ENCODE measurements at regions not wholly inside any gene's neighbourhood (a gene's known extent, or its start where the extent isn't known, plus 50 kb on each side); places are given as distances from the start of the nearest gene placed in this dataset.

DNA sequence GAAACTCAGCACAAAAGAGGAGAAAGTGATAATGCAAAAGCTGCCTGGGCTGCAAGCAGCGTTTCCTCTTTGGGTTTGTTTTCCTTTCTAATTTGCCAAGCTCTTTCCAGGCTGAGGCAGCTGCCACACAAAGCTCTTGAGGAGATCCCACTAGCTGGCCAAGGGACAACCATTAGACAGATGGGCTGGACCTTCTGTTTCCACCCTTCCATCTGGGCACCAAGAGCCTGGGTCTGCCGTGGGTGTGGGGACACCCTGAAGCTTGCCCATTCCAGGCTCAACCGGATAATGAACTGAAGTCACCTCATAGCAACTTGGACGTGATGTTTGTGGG, 194.6 kb upstream of the C1QTNF7 start:
- TF ChIP-seq YY1 (IDR thresholded peaks at IDR 0.05; ENCODE audit: low read depth) (no peak), RAD21 (IDR thresholded peaks at IDR 0.05; ENCODE audit: low read depth) (no peak), TAF1 (IDR thresholded peaks at IDR 0.05; ENCODE audit: low read depth) (no peak), TCF12 (IDR thresholded peaks at IDR 0.05; ENCODE audit: low read depth) (no peak)

DNA sequence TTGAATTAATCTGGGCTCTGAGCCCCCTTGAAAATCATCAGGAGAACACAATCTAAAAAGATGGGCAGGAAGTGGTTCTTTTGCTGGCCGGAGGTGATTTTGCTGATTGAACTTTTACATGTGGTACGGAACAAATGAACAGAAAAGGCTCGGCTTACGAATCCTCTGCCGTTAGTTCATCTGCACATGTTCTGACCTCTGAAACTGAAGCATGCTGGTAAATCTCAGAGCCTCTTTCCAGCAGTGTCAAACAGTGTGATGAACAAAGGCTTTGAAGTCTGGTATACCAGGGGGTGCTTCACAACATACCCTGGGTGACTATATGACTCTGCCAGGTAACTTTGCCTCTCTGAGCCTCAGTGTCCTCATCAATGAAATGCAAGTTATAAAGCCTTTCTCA, 194.2 kb upstream of the C1QTNF7 start:
- TF ChIP-seq YY1 (IDR thresholded peaks at IDR 0.05; ENCODE audit: low read depth) (no peak), TAF1 (IDR thresholded peaks at IDR 0.05; ENCODE audit: low read depth) (no peak), TEAD4 (IDR thresholded peaks at IDR 0.05) (no peak), FOXM1 (IDR thresholded peaks at IDR 0.05; ENCODE audit: borderline replicate concordance, low read depth) (no peak), TCF12 (IDR thresholded peaks at IDR 0.05; ENCODE audit: low read depth) (no peak), EP300 (IDR thresholded peaks at IDR 0.05; ENCODE audit: borderline replicate concordance) (no peak), RAD21 (IDR thresholded peaks at IDR 0.05; ENCODE audit: low read depth) (no peak)
- TF ChIP-seq, protein P1, sequence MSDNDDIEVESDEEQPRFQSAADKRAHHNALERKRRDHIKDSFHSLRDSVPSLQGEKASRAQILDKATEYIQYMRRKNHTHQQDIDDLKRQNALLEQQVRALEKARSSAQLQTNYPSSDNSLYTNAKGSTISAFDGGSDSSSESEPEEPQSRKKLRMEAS (IDR thresholded peaks at IDR 0.05), result no peak

DNA sequence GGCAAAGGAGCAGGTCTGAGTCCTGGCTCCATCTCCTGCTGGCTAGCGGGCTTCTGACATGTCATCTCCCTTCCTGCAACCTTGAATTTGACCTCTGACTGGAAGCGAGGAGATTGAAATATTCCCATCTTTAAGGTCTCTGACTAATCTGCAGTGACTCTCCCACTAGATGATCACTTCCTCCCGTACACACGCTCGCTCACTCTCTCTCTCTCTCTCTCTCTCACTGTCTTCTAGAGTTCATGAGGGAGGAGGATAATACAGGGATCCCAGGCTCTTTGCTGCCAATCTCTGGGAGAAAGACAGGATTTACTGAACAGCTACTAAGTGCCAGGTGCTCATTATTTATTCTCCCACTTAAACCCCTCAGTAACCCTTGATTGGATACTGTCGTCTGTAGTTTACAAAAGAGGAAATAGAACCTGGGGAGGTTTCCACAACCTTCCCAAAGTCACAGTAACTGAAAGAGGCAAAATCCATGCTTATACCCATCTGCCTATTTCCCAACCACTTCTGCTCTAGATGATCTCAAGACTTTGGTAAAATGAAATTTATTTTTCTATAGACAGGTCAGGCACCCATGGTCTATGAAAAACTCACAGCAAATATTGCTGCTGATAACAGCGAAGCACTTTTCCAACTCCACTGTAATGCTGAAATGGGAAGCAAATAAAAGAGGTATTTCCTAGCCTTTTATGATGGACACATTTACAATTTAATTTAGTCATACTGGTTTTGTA, 193.5 kb upstream of the C1QTNF7 start:
- TF ChIP-seq, protein P2, sequence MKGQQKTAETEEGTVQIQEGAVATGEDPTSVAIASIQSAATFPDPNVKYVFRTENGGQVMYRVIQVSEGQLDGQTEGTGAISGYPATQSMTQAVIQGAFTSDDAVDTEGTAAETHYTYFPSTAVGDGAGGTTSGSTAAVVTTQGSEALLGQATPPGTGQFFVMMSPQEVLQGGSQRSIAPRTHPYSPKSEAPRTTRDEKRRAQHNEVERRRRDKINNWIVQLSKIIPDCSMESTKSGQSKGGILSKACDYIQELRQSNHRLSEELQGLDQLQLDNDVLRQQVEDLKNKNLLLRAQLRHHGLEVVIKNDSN (IDR thresholded peaks at IDR 0.05), result no peak
- TF ChIP-seq, protein P1 (IDR thresholded peaks at IDR 0.05), result no peak
- TF ChIP-seq NFIC (IDR thresholded peaks at IDR 0.05), result no peak
- TF ChIP-seq YY1 (IDR thresholded peaks at IDR 0.05; ENCODE audit: low read depth), result no peak
- no peak for TF ChIP-seq TAF1 (IDR thresholded peaks at IDR 0.05; ENCODE audit: low read depth)
- TF ChIP-seq CREB1 (IDR thresholded peaks at IDR 0.05; ENCODE audit: low read depth), result no peak
- no peak for TF ChIP-seq ZBTB7A (IDR thresholded peaks at IDR 0.05; ENCODE audit: low read depth)
- TF ChIP-seq EP300 (IDR thresholded peaks at IDR 0.05; ENCODE audit: borderline replicate concordance), result no peak
- no peak for TF ChIP-seq FOXM1 (IDR thresholded peaks at IDR 0.05; ENCODE audit: borderline replicate concordance, low read depth)
- TF ChIP-seq CEBPB (IDR thresholded peaks at IDR 0.05), result no peak
- TF ChIP-seq RAD21 (IDR thresholded peaks at IDR 0.05; ENCODE audit: low read depth), result no peak
- TF ChIP-seq, protein P3, sequence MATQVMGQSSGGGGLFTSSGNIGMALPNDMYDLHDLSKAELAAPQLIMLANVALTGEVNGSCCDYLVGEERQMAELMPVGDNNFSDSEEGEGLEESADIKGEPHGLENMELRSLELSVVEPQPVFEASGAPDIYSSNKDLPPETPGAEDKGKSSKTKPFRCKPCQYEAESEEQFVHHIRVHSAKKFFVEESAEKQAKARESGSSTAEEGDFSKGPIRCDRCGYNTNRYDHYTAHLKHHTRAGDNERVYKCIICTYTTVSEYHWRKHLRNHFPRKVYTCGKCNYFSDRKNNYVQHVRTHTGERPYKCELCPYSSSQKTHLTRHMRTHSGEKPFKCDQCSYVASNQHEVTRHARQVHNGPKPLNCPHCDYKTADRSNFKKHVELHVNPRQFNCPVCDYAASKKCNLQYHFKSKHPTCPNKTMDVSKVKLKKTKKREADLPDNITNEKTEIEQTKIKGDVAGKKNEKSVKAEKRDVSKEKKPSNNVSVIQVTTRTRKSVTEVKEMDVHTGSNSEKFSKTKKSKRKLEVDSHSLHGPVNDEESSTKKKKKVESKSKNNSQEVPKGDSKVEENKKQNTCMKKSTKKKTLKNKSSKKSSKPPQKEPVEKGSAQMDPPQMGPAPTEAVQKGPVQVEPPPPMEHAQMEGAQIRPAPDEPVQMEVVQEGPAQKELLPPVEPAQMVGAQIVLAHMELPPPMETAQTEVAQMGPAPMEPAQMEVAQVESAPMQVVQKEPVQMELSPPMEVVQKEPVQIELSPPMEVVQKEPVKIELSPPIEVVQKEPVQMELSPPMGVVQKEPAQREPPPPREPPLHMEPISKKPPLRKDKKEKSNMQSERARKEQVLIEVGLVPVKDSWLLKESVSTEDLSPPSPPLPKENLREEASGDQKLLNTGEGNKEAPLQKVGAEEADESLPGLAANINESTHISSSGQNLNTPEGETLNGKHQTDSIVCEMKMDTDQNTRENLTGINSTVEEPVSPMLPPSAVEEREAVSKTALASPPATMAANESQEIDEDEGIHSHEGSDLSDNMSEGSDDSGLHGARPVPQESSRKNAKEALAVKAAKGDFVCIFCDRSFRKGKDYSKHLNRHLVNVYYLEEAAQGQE (IDR thresholded peaks at IDR 0.05; ENCODE audit: low read depth), result no peak
- TF ChIP-seq TEAD4 (IDR thresholded peaks at IDR 0.05), result no peak

DNA sequence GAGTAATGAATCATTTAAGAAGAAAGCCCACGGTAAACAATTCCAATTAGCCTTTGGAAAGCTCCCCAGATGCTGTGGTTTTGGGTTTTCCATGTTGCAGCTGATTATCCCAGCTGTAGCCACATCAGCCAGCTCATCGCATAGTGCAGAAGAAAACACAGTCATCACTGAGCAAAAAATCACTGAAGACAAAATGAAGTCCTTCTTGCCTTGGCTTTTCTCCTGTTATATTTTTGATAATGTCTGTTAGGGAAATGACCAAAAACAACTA, 193.0 kb upstream of the C1QTNF7 start:
- TF ChIP-seq, protein P1 (IDR thresholded peaks at IDR 0.05), result no peak
- TF ChIP-seq EP300 (IDR thresholded peaks at IDR 0.05; ENCODE audit: borderline replicate concordance) (no peak), YY1 (IDR thresholded peaks at IDR 0.05; ENCODE audit: low read depth) (no peak), ZBTB7A (IDR thresholded peaks at IDR 0.05; ENCODE audit: low read depth) (no peak), CEBPB (IDR thresholded peaks at IDR 0.05) (no peak), CREB1 (IDR thresholded peaks at IDR 0.05; ENCODE audit: low read depth) (no peak), RAD21 (IDR thresholded peaks at IDR 0.05; ENCODE audit: low read depth) (no peak), TCF12 (IDR thresholded peaks at IDR 0.05; ENCODE audit: low read depth) (no peak), TAF1 (IDR thresholded peaks at IDR 0.05; ENCODE audit: low read depth) (no peak), EGR1 (IDR thresholded peaks at IDR 0.05) (no peak), NFIC (IDR thresholded peaks at IDR 0.05) (no peak), FOXM1 (IDR thresholded peaks at IDR 0.05; ENCODE audit: borderline replicate concordance, low read depth) (no peak), TEAD4 (IDR thresholded peaks at IDR 0.05) (no peak)
- TF ChIP-seq, protein P2 (IDR thresholded peaks at IDR 0.05), result no peak
- TF ChIP-seq, protein P3 (IDR thresholded peaks at IDR 0.05; ENCODE audit: low read depth), result no peak

DNA sequence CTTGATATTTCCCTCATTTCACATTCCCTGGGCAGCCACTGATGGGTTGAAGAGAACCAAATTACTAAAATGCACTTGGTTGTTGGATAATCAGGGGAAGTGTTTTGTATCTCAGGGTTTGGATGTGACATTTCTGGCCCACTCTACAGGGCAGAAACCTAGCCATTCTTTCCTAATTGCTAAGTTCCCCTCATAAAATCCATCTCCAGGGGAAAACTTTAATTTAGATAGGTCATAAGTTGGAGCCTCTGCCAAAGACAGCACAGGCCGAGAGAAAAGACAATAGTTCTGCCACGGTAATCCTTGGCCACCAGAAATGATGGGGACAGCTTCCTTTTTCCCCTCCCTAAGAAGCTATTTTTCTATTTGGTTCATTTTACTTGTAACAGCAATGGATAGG, 192.7 kb upstream of the C1QTNF7 start:
- TF ChIP-seq, protein P2 (IDR thresholded peaks at IDR 0.05), result no peak
- TF ChIP-seq ZBTB7A (IDR thresholded peaks at IDR 0.05; ENCODE audit: low read depth) (no peak), EGR1 (IDR thresholded peaks at IDR 0.05) (no peak), EP300 (IDR thresholded peaks at IDR 0.05; ENCODE audit: borderline replicate concordance) (no peak), CEBPB (IDR thresholded peaks at IDR 0.05) (no peak), NFIC (IDR thresholded peaks at IDR 0.05) (no peak), YY1 (IDR thresholded peaks at IDR 0.05; ENCODE audit: low read depth) (no peak), FOXM1 (IDR thresholded peaks at IDR 0.05; ENCODE audit: borderline replicate concordance, low read depth) (no peak), TAF1 (IDR thresholded peaks at IDR 0.05; ENCODE audit: low read depth) (no peak), TEAD4 (IDR thresholded peaks at IDR 0.05) (no peak), CREB1 (IDR thresholded peaks at IDR 0.05; ENCODE audit: low read depth) (no peak), TCF12 (IDR thresholded peaks at IDR 0.05; ENCODE audit: low read depth) (no peak), RAD21 (IDR thresholded peaks at IDR 0.05; ENCODE audit: low read depth) (no peak)
- TF ChIP-seq, protein P3 (IDR thresholded peaks at IDR 0.05; ENCODE audit: low read depth), result no peak
- TF ChIP-seq, protein P1 (IDR thresholded peaks at IDR 0.05), result no peak

Data from Ishikawa (cell line).